Lower leg skin (tissue), 4 donors: ENCODE measurements at regions not wholly inside any gene's neighbourhood (a gene's known extent, or its start where the extent isn't known, plus 50 kb on each side); places are given as distances from the start of the nearest gene placed in this dataset.

Source experiments
- DNase-seq, 2 donors: peaks; one replicate each; pipeline ENCODE4 v3.0.0-alpha.2; 2019; ENCODE audit warnings: low spot score in 2 of 2
- H3K4me3 ChIP-seq: fragments of 200-600 bp; sonication (generic); 2 replicates; pipeline ENCODE4 v1.5.1; 2017; ENCODE audit warnings: mild to moderate bottlenecking, low read depth; ENCODE audit not compliant: poor library complexity, severe bottlenecking
- CTCF ChIP-seq, 3 donors: fragments of 450-650 bp; IDR thresholded peaks; one replicate each; pipeline ENCODE4 v1.5.1; 2016; ENCODE audit warnings: antibody characterized with exemption in 3 of 3, mild to moderate bottlenecking in 3 of 3, moderate library complexity in 2 of 3
- POLR2A ChIP-seq, 2 donors: fragments of 450-650 bp; IDR thresholded peaks; one replicate each; pipeline ENCODE4 v1.6.1; 2016 to 2017; ENCODE audit warnings: antibody characterized with exemption in 2 of 2, mild to moderate bottlenecking in 1 of 2, moderate library complexity in 1 of 2
- WGBS, 2 donors: methylation state at CpG; one replicate each; pipeline ENCODE4 v1.1.5; 2018; 5-methylcytosine and 5-hydroxymethylcytosine counted together
- intact Hi-C: fragments of 100-400 bp; cut with DNase I; formaldehyde crosslinking; loops from one replicate; pipeline ENCODE4 v1.15.0; 2023; ENCODE audit warnings: low total_unique reads

- 87 to 97% methylated on average over 7 to 10 of the region's 10 CpGs for WGBS, 2 donors
- intact Hi-C loops, result no loop called here
- TF ChIP-seq CTCF (IDR thresholded peaks at IDR 0.05) (no peak), POLR2A (IDR thresholded peaks at IDR 0.05) (no peak)
- H3K4me3 ChIP-seq, result no peak overlapping the region
- no peak for DNase-seq
These were observed 1469.0 kb downstream of the PCDH7 start for GRCh38 chr4:32189130-32189529.

GRCh38 chr4:32189788-32190187 lies 1469.6 kb downstream of the PCDH7 start:
- no peak for DNase-seq
- WGBS, 2 donors, result 93 to 95% methylated on average over 5 of the region's 5 CpGs
- TF ChIP-seq CTCF (IDR thresholded peaks at IDR 0.05) (no peak), POLR2A (IDR thresholded peaks at IDR 0.05) (no peak)
- intact Hi-C loops, result no loop called here
- H3K4me3 ChIP-seq, result no peak overlapping the region

GRCh38 chr4:32191961-32192360 lies 1471.8 kb downstream of the PCDH7 start:
- no peak for DNase-seq
- TF ChIP-seq CTCF (IDR thresholded peaks at IDR 0.05) (no peak), POLR2A (IDR thresholded peaks at IDR 0.05) (no peak)
- no peak overlapping the region for H3K4me3 ChIP-seq
- intact Hi-C loops, result no loop called here
- WGBS, 2 donors, result 62 to 64% methylated on average over 4 of the region's 4 CpGs

- intact Hi-C loops, result no loop called here
- H3K4me3 ChIP-seq, result no peak overlapping the region
- DNase-seq, result no peak
- TF ChIP-seq CTCF (IDR thresholded peaks at IDR 0.05) (no peak), POLR2A (IDR thresholded peaks at IDR 0.05) (no peak)
These were observed 1472.2 kb downstream of the PCDH7 start for GRCh38 chr4:32192363-32192762.

- TF ChIP-seq CTCF (IDR thresholded peaks at IDR 0.05) (no peak), POLR2A (IDR thresholded peaks at IDR 0.05) (no peak)
- 89 to 95% methylated on average over 4 of the region's 4 CpGs for WGBS, 2 donors
- intact Hi-C loops, result no loop called here
- no peak for DNase-seq
- no peak overlapping the region for H3K4me3 ChIP-seq
These were observed 1472.8 kb downstream of the PCDH7 start for GRCh38 chr4:32192991-32193390.

- TF ChIP-seq POLR2A (IDR thresholded peaks at IDR 0.05) (no peak), CTCF (IDR thresholded peaks at IDR 0.05) (no peak)
- H3K4me3 ChIP-seq, result no peak overlapping the region
- 84 to 87% methylated on average over 10 of the region's 10 CpGs for WGBS, 2 donors
- DNase-seq, result no peak
- intact Hi-C loops, result no loop called here
These were observed 1477.0 kb downstream of the PCDH7 start for GRCh38 chr4:32196950-32197688.
